Globus pallidus (tissue), 1 donor: ENCODE measurements at regions not wholly inside any gene's neighbourhood (a gene's known extent, or its start where the extent isn't known, plus 50 kb on each side); places are given as distances from the start of the nearest gene placed in this dataset.
"Not testable (repeated sequence)": the region's sequence is repeated elsewhere in the genome, so short reads cannot be mapped to it uniquely, and the experiment has no call there.

ENCODE experiments used
- DNase-seq: peaks from one replicate; pipeline ENCODE4 v3.0.0-alpha.2; 2015; ENCODE audit warnings: low spot score

DNA sequence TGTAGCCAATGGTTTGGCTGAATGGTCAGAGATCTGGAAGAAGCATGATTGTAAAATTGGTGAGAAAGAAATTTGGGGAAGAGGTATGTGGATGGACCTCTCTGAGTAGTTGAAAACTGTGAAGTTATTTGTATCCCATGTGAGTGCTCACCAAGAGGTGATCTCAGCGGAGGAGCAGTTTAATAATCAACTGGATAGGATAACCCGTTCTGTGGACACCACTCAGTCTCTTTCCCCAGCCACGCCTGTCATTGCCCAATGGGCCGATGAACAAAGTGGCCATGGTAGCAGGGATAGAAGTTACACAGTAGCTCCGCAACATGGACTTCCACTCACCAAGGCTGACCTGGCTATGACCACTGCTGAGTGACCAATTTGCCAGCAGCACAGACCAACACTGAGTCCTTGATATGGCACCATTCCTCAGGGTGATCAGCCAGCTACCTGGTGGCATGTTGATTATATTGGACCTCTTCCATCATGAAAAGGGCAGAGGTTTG is 257.4 kb upstream of the ATXN7L3B start:
- DNase-seq = no peak

DNA sequence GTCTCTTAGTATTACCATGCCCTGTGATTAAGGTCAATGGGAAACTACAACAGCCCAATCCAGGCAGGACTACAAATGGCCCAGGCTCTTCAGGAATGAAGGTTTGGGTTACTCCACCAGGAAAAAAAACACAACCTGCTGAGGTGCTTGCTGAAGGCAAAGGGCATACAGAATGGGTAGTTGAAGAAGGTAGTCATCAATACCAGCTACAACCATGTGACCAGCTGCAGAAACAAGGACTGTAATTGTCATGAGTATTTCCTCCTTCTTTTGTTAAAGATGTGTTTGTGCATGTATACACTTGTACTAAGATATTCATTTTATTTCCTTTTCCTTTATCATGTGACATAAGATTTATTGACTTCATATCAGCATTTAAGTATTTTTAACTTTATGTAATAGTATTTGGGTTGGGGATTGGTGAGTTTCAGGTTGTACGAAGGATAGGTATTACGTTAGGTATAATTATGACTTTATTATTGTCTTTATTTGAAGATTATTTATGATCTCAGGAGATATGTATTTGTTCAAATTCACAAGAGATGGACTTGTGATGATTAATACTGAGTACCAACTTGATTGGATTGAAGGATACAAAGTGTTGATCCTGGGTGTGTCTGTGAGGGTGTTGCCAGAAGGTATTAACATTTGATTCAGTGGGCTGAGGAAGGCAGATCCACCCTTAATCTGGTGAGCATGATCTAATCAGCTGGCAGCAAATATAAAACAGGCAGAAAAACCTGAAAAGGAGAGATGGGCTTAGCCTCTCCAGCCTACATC is 256.0 kb upstream of the ATXN7L3B start:
- DNase-seq = not testable (repeated sequence)

DNA sequence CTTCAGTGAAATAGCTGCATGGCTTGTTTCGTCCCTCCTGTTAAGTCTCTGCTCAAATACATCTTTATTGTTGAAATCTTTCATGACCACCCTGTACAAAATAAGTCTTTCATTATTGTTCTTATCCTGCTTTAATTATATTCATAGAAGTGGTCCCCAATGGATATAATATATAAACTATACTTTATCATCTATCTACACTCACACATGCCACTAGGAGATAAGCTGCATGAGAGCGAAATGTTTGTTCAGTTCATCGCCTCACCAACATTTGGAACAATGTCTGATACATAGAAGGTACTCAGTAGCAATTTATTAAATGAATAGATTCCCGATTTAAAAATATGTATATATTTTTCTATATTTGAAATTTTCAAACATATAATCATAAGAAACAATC is 254.0 kb upstream of the ATXN7L3B start:
- DNase-seq = no peak

DNA sequence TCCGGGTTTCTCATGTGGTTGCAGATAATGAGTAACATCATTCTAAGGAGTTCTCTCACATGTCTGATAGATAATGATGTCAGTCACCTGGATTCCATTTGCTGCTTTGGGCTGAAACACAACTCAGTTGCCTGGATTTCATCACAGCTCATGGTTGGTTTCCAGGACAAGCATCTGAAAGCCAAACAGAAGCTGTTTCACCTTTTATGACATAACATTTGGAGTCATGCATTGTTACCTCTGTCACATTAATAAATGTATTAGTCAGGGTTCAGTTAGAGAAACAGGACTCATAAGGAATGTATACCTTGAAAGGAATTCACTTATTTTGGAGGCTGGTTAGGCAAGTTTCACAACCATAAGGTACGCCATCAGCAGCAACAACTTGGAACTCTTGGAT is 251.9 kb upstream of the ATXN7L3B start:
- DNase-seq = no peak

DNA sequence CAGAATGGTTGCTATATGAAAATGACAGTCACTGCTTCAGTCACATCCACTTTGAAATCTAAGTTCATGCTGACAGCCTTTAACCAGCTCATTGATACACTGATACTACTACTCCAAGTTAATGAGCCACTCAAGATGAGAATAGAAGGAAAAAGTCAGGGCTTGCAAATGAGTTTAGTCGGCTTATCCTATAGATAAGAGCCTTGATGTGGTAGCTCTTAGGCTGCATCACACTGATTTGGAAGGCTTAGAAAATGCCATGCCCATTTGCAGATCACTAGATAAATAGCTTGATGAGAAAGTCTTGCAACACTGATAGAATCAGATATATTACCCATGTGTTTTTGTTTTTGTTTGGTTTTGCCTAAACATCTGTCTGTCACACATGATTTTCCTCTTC is 251.4 kb upstream of the ATXN7L3B start:
- no peak for DNase-seq

DNA sequence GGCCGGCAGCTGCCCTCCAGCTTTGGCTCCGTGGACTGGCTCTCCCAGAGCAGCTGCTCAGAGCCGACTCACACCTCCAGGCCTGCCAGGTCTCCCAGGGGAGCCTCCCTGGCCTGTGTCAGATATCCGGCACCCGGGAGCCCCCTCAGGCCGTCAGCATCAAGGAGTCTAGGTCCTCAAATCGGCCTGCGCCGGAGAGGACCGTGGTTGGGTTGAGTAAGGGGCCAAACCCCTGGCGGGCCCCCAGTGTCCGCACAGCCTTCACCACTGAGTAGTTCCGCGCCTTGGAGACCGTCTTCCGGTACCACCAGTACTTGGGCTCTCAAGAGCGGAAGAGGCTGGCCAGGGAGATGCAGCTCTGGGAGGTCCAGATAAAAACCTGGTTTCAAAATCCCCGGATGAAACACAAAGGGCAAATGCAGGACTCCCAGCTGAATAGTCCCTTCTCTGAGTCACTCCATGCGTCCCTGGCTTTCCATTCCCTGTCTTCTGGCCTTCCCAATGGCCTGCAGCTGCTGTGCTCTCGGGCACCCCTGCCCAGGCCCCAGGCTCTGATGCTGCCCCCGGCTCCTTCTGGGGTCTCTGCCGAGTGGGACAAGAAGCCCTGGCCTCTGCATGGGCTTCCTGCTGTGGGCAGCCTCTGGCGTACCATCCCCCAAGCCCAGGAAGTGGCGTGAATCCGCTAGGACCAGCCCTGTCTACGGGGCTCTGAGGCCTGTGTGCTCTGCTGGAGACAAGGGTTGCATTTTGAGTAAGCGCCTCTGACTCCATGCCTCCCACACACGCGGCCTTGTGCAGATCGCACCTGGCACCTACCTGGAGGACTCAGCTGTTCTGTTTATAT is 245.1 kb upstream of the ATXN7L3B start:
- DNase-seq = no peak

DNA sequence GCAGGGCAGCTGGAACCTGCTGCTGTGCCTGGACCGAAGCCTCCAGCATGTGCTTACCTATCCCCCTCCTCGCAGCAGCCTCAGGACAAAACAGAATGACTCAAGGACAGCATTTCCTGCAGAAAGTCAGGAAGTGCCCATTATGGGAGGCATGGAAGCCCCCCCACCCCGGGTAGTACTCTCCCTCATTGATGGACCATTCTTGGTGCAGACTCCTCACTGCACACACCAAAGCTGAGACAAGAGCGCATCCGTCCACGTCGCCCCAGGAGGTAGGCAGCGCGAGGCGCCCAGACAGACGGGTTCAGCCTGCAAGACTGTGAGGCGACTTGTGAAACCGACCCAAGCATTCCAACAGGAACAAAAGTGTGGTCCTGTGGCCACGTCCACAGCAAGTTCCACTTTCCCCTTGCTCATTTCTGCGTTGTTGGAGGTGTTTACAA is 243.9 kb upstream of the ATXN7L3B start:
- no peak for DNase-seq

DNA sequence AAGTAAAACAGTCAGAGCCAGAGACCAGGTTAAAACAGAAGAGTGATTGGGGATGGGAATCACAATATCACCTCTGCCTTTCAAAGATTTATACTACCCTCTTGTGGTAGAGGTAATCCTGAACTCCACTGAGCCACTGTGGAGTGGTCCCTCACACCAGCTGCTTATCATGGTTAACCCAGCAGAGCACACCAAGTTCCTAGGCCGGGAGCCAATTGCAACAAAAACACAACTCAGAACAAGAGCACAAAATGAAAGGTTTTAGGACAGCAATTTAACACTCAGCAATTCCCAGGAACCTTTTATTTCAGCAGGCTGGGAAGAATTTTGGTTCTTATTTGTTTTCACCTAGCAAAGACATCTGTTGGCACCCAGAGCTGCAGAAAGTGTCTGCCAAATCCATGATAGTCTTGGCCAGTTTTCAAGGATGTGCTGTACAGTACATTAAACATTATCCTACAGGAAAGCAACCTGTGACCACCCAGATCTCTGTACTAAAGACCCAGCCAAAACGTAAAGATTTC is 220.5 kb upstream of the ATXN7L3B start:
- peak; percentile 44 for DNase-seq

DNA sequence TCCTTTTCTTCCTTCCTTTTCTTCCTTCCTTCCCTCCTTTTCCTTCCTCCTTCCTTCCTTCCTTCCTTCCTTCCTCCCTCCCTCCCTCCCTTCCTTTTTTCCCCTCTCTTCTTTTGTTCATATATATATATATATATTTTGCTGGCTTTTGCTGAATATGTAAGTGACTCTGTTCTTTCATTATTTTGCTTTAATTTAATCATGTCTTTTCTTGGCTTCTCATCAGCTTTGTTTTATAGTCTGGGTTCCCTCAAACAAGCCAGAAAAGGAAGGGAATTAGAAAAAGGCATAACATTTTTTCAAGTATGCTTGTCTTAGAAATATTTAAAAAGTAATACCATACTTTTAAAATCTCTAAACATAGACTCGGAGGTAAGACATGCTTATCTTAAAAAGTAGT is 219.9 kb upstream of the ATXN7L3B start:
- no peak for DNase-seq

DNA sequence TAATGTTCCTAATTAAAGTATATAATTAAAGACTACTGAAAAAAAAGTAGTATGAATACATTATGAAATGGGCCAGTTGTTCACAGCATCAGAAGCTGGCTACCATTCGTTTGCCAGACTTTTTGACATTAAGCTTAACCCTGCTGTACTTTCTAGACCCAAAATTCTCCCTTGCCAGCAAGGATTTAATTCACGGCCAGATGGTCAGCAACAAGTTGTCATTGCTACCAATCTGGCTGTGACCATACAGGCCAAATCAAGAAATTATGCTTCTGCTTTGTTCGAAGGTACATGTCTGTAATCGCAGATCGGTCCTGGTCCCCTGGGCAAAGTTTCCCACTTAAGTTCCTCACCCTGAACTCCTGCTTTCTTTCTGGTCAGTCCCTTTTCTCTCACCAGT is 217.7 kb upstream of the ATXN7L3B start:
- DNase-seq = no peak

DNA sequence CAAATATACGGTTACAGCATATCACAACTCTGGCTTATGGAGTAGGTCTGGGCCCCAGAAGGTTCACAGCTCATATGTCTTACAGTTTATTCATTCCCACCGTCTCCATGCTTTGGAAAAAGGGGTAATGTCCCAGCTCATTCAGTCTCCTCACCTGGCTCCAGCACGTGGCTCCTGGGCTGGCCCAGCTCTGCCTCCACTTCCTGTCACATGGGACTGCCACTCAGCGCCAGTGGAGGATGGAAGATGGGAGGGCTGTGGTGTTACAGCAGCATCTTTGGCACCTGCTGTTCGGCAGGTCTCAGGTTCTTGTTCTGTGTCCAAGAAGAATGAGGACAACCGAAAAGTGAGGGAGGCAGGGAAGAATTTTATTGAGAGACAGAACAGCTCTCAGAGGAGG is 216.3 kb upstream of the ATXN7L3B start:
- no peak for DNase-seq

DNA sequence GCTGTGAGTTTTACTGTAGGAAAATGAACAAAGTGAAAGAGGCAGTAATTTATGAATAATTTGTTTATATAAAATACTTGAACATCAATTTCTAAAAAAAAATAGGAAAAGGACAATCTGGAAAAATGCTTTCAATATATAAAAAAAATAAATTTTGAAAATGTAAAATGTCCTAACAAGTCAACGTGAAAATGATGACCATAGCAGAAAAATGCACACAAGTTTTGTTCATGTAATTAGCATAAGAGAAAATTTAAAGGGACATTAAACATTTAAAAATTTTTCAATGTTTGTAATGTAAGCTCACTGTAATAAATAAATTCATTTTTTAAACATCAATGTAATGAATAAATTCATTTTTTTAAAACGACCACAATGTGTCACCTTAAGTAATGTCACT is 214.8 kb upstream of the ATXN7L3B start:
- no peak for DNase-seq

DNA sequence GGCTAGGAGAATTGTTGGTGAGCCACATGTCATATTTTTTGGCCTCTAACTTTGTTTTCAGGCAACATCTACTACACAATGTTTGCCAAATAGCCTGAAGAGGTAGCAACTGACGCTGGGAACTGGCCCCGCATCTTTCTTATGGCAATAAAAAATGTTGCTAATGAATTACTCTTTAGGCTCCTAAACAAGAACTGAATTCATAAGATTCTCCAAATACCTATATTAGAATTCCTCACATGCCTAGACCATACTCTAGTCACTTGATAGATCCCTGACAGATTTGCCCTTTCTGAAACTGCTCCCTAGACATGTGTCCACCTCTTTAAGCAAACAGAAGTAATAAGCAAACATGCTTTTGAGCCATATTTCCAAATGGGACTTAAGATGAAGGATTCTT is 209.0 kb upstream of the ATXN7L3B start:
- no peak for DNase-seq

DNA sequence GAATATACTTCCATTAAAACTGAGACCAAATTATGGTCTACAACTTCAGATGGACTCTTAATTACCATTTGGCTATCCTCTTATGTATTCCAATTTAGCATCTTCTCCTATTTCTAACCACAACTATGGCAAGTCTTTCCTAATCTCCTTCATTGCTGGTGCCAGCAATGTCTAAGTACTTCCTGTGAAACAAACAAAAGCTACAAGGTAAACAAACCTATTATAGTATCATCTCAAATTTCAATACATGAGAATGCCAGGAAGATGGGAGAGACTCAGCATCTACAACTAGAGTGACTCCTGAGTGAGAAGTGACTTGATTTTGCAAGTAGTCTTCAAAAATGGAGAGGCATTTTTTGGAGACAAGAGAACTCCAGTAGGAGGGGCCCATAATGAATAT is 202.9 kb upstream of the ATXN7L3B start:
- no peak for DNase-seq

DNA sequence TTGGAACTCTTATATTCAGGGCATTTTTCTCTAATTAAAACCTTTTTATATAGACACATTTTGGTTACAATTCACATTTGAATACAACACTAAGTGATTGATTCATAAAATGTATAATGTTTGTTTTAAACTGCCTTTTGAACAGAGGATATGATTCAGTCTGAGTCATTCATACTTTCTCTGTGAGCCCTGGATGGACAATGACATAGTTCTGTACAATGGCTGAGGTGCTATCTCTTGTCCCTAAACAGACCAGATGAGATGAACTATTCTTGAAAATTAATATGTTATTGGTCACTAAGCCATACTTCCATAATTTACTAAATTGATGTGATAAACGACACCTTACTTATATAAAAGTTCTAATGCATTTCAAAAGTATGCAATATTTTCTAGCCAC is 199.7 kb upstream of the ATXN7L3B start:
- no peak for DNase-seq

DNA sequence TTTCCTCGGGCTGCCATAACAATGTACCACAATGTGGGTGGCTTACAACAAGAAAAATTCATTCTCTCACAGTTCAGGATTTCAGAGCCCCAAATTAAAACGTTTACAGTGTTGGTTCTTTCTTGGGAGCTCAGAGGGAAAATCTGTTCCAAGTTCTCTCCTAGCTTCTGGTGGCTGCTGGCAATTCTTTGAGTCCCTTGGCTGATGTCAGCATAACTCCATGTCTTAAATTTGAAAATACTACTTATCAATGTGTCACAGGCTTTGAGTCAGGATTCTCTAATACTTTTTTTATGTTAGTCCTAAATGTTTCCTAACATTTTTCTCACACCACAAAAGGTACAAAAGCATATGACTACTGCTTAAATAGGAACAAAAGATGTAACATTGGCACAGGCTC is 198.4 kb upstream of the ATXN7L3B start:
- DNase-seq = no peak

DNA sequence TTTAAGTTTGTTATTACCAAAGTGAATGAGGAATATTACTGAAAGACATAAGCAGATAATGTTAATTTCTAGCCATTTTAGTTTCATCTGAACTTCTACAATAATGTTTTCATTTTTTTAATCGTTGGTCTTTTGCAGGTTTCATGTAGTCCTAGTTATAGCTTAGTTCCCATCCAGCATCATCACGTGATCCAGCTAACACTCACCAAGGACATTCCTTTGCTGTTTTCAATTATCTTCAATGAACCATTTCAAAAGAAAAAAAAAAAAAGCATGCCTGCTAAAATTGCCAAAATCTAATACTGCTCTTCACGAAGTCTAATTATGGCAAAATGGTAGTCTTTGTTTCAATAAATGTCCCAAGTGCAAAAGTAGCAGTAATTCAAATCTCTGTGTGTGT is 187.7 kb upstream of the ATXN7L3B start:
- no peak for DNase-seq

DNA sequence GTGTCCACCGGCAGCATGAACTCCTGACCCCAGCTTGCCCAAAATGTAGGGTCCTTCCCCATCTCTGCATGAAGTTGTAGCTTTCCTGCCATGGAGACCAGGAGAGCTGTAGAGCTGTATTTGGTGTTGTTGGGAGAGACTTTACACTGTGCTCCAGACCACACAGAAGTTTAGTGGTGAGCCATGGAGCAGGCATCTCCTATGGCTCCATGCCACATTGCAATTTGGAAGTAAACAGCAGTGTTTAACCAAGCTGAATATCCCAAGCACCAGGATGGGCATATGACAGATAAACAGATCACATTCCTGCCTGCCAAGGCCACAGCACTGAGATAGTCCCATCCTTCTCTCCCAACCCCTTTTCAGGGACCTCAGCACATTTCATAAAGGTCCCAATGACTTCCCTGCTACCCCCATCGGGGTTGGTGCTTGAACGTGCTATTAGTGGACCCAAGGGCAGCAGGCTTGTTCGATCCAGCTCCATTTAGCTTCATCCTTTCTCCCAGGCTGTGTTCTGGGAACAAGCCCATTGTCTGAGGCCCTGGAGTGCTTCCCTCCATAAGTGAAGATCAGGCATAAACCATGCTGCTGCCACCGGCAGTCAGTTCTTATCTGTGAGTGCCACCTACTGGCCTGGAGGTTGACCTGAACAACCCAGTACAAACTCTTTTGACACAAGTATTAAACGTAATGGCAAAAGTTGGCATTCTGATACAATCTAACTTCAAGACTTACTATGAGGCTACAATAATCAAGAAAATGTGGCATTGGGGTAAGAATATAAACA is 172.3 kb upstream of the ATXN7L3B start:
- DNase-seq = peak; percentile 29

DNA sequence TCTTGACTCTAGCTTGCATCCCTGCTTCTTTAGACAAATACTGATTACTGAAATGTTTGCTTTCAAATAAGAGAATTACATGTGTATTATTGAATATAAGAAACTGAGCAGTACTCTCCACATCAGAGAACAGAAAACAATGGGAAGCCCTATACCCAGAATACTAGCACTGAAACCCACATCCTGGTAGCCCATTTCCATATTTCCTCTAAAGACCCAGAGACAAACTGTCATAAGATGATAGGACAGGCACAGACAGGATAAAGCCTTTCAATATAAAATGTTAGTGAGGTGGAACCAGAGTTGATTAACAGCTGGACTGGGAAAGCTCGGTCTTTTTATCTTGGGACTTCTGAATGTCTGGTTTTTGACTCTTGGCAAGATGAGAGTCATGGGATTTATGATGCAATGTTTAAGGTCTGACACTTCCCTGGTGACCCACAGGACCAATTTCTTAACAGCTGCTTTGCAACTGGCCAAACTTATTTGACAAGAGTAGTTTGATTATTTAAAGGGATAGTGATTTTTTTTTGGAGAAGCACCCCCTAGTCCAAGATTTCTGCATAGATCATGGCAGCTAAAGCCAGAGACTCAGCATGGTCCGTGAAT is 166.9 kb upstream of the ATXN7L3B start:
- DNase-seq = no peak

DNA sequence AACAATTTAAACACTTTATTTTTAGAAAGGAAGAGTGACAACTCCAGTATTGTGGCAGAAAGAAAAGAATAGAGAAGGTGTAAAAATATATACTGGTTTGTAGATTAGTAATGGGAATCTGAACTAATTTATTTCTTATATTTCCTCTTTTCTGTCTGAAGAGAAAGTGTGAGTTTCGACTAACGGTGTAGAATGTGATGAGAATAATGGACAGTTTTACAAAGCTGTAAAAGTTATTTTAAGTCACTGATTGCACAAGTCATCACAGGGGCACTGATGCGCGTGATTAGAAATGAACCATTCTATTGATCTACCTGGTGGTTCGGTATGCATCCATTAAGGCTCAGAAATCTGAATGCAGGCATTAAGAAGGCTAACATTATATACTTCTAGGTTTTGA is 158.5 kb upstream of the ATXN7L3B start:
- no peak for DNase-seq

DNA sequence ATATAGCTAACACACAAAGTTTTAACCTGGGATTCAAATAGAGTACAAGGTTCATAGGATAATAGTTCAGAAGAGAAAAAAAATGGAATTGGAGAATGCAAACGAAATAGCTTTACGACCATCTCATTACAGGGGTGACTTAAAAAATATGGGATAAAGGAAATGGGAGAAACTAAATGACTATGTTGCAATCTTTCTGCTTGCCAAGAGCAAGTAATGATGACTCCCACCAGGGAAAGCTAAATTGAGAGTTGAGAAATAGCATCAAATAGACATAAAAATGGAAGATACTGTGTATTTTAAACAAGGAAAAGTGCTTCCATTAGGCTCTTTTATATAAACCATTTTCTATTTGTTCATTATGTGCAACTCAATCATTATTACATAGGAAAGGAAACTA is 155.7 kb upstream of the ATXN7L3B start:
- no peak for DNase-seq

DNA sequence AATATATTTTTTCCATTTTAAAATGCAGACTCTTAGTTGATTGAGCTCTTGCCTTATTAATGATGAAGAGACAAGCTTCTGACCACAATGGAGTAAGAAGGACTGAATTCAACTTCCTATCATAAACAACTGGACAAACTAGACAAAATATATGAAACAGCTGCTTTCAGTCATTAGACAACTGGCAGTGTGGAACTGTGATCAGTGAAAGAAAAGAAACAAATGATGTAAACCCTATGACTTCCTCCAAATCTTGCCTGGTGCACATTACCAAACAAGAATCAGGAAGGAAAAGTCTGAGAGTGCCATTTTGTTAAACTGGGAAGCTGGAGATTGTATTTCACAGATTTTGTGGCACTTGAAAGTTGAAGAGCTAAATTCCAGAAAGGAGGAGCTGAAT is 154.7 kb upstream of the ATXN7L3B start:
- DNase-seq = no peak
